Common myeloid progenitor, CD34-positive (primary cell): ENCODE measurements at regions not wholly inside any gene's neighbourhood (a gene's known extent, or its start where the extent isn't known, plus 50 kb on each side); places are given as distances from the start of the nearest gene placed in this dataset.

ENCODE experiments used
- CTCF ChIA-PET: fragments of 350-600 bp; sonication (Branson Sonifier 250); formaldehyde crosslinking; loops from one replicate; lab custom pipeline; 2021; ENCODE audit warnings: antibody characterized with exemption; lab: Charles Lee
- POLR2A ChIA-PET: fragments of 350-600 bp; sonication (Branson Sonifier 250); formaldehyde crosslinking; loops from one replicate; lab custom pipeline; 2021; ENCODE audit warnings: antibody characterized with exemption; lab: Charles Lee
- DNase-seq, 3 donors: peaks; one replicate each; pipeline versions ENCODE4 v3.0.0 to v3.0.0-alpha.2; 2013
- H3K27ac ChIP-seq, 2 experiments: 1 replicate in 1 of 2; 2 replicates in 1 of 2; pipeline ENCODE4 v1.7.0; 2013; ENCODE audit warnings: inconsistent platforms in 2 of 2, low read length in 2 of 2, mild to moderate bottlenecking in 2 of 2, low read depth in 1 of 2, moderate library complexity in 1 of 2; ENCODE audit not compliant: severe bottlenecking in 2 of 2, insufficient read depth in 1 of 2, poor library complexity in 1 of 2
- H3K27me3 ChIP-seq, 5 experiments: replicated peaks in 2 of 5; 1 replicate in 3 of 5; 2 replicates in 2 of 5; pipeline versions ENCODE4 v1.6.1 to v1.7.0; 2013; ENCODE audit warnings: low read length in 4 of 5, mild to moderate bottlenecking in 2 of 5, moderate library complexity in 2 of 5, inconsistent platforms in 1 of 5; ENCODE audit not compliant: insufficient read depth in 5 of 5, control insufficient read depth in 4 of 5
- H3K36me3 ChIP-seq, 4 experiments: 1 replicate in 2 of 4; 2 replicates in 2 of 4; pipeline versions ENCODE4 v1.6.1 to v1.7.0; 2013; ENCODE audit warnings: low read length in 3 of 4, control low read depth in 1 of 4, mild to moderate bottlenecking in 1 of 4; ENCODE audit not compliant: control insufficient read depth in 4 of 4, insufficient read depth in 4 of 4
- H3K4me1 ChIP-seq, 4 experiments: 1 replicate in 3 of 4; 2 replicates in 1 of 4; pipeline versions ENCODE4 v1.6.1 to v1.7.1; 2013; ENCODE audit warnings: low read length in 3 of 4, mild to moderate bottlenecking in 3 of 4, control low read depth in 1 of 4, inconsistent platforms in 1 of 4, moderate library complexity in 1 of 4; ENCODE audit not compliant: control insufficient read depth in 4 of 4, insufficient read depth in 4 of 4; ENCODE audit errors: control extremely low read depth in 1 of 4
- H3K4me3 ChIP-seq, 7 experiments: 1 replicate in 4 of 7; 2 replicates in 3 of 7; pipeline versions ENCODE4 v1.5.1 to v1.7.0; 2013; ENCODE audit warnings: mild to moderate bottlenecking in 7 of 7, low read length in 6 of 7, moderate library complexity in 6 of 7, inconsistent platforms in 2 of 7, low read depth in 2 of 7, control low read depth in 1 of 7; ENCODE audit not compliant: insufficient read depth in 4 of 7, control insufficient read depth in 1 of 7; ENCODE audit errors: extremely low read depth in 1 of 7
- H3K9me3 ChIP-seq, 5 experiments: 1 replicate in 4 of 5; 2 replicates in 1 of 5; pipeline versions ENCODE4 v1.6.1 to v1.7.1; 2013; ENCODE audit warnings: low read length in 4 of 5, mild to moderate bottlenecking in 2 of 5, inconsistent platforms in 1 of 5, low read depth in 1 of 5, moderate library complexity in 1 of 5; ENCODE audit not compliant: control insufficient read depth in 4 of 5, insufficient read depth in 2 of 5; ENCODE audit errors: control extremely low read depth in 1 of 5
- WGBS: methylation state at CpG from one replicate; pipeline ENCODE4 v1.1.5; 2013; ENCODE audit not compliant: insufficient coverage; 5-methylcytosine and 5-hydroxymethylcytosine counted together

DNA sequence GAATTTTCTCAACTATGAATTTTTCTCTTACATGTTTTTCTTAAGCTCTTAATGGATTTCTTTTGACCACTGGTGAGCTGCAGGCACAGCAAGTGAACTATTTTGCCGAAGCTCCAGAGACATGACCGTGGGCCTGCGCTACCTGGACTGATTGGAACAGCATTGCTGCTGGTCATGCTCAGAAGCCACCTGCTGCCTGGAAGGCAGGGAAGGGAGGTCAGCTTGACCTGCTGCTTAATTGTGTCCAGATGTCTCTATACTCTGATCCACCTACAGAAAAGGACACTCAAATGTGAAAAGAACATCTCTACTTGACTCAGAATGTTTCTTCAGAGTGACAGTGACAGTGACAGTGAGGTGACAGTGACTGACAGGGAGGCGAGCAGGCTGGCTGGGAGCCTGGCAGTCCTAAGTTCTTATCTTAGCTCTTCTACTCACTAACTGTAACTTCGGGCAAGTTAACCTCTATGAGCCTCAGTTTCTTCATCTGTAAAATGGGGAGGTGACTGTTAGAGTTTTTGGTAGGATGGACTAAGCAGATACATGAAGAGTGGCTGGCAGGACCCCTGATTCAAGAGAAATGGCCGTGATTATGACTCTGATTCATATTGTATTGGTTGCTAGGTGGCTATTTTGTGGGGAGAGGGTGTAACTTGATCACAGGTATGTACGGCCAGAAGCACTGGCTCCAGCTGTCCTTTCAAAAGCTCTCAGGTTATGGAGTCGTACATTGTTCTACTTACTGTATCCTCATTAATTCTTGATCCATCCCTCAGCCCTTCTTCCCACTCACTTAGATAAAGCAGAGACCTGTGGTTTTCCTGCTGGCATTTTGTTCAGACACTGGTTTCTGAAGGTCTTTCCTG, 54.8 kb upstream of the DLG1 start:
- ChIA-PET POLR2A (no interaction called here), CTCF (no interaction called here)
- Histone ChIP-seq H3K27me3 (peaks cover 0 to 2% (median 0%) of the 10 kb centered on the region in 5 experiments), H3K4me3 (no peak overlapping the region), H3K4me1 (no peaks in the 10 kb centered on the region), H3K9me3 (no peaks in the 10 kb centered on the region), H3K36me3 (no peaks in the 10 kb centered on the region), H3K27ac (no peak overlapping the region)
- WGBS, result 86% methylated on average over 3 of the region's 8 CpGs
- no peak for DNase-seq

DNA sequence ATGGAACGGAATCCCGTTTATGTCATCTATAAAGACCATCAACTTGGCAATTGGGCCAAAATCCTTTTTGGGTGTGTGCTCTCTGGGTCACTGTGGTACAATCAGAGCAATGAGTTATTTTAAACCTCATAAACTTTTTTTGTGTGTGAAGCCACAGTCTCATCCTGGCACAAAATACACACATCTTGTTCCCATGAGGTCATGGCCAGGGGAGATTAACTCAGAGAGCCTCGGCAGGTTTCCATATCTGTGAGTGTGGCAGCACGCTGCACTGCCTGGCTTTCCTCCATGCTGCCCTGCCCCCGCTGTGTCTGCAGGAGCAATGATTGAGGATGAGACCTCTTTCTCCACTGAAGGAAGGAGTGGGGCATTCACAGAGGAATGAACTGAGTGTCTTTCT, 54.0 kb upstream of the DLG1 start:
- Histone ChIP-seq H3K9me3 (no peaks in the 10 kb centered on the region), H3K27ac (no peak overlapping the region), H3K27me3 (peaks cover 0 to 2% (median 0%) of the 10 kb centered on the region in 5 experiments), H3K36me3 (no peaks in the 10 kb centered on the region), H3K4me3 (no peak overlapping the region), H3K4me1 (no peaks in the 10 kb centered on the region)
- POLR2A ChIA-PET, result no interaction called here
- WGBS, result 80% methylated on average over 4 of the region's 5 CpGs
- CTCF ChIA-PET, result no interaction called here
- no peak for DNase-seq

DNA sequence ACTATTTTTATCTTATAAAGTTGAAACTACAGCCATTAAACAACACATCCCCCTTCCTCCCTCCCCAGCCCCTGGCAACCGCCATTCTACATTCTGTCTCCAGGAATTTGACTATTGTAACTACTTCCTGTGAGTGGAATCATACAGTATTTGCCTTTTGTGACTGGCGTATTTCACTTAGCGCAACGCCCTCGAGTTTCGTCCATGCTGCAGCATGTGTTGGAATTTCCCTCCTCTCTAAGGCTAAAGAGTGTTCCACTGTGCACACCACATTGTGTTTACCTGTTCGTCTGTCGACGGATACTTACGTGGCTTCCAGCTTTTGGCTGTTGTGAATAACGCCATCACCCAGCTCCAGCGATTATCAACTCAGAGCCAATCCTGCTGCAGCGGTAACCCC, 52.0 kb upstream of the DLG1 start:
- no peak for DNase-seq
- CTCF ChIA-PET, result interaction anchor here (1.1 kb wide), 1 partner anchor 14 kb away, joined by 3 read pairs; no protein-coding TSS in a partner anchor
- WGBS, result 98% methylated on average over 12 of the region's 13 CpGs
- Histone ChIP-seq H3K4me3 (no peak overlapping the region), H3K9me3 (no peaks in the 10 kb centered on the region), H3K4me1 (no peaks in the 10 kb centered on the region), H3K36me3 (no peaks in the 10 kb centered on the region), H3K27ac (no peak overlapping the region), H3K27me3 (peaks cover 0 to 2% (median 0%) of the 10 kb centered on the region in 5 experiments)
- POLR2A ChIA-PET, result no interaction called here

DNA sequence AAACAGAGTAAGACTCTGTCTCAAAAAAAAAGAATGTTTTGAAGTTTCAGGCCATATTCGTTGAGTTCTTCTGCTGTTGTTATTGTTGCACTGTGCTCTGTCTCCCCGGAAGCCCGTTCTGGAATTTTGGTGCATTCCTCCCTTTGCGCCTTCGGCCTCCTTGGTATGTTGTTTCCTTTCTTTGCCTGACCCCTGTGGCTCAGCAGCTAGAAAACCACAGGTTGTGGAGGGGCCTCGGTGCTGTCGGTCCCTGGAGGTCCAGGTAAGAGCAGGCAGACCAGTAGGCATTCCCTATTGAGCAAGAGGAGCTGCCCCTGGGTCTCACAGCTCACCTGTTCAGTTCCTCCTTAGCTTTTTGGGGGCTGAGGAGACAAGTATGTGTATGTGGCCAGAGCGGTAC, 51.0 kb upstream of the DLG1 start:
- H3K27me3 ChIP-seq, result peaks cover 0 to 2% (median 0%) of the 10 kb centered on the region in 5 experiments
- no peaks in the 10 kb centered on the region for H3K4me1 ChIP-seq
- no peak for DNase-seq
- no peaks in the 10 kb centered on the region for H3K36me3 ChIP-seq
- ChIA-PET CTCF (no interaction called here), POLR2A (no interaction called here)
- H3K9me3 ChIP-seq, result no peaks in the 10 kb centered on the region
- no peak overlapping the region for H3K4me3 ChIP-seq
- 94% methylated on average over 7 of the region's 8 CpGs for WGBS
- no peak overlapping the region for H3K27ac ChIP-seq
